ENCODE measurements at regions not wholly inside any gene's neighbourhood (a gene's known extent, or its start where the extent isn't known, plus 50 kb on each side); places are given as distances from the start of the nearest gene placed in this dataset.

GRCh38 chr17:36661047-36661666, 59.8 kb downstream of the MRM1 start:
- no peak for DNase-seq (ENCODE audit: low read depth)

DNA sequence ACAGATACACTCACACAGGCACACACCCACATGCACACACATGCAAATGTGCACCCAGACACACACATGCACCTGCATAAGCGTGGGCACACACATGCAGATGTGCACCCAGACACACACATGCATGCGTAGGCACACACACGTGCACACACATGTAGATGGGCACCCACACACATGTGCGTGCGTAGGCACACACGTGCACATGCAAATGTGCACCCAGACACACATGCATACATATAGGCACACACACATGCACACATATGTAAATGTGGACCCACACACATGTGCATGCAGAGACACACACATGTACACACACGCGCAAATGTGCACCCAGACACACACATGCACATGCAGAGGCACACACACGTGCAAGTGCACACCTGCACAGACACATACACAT, 60.3 kb downstream of the MRM1 start:
- no peak for DNase-seq (ENCODE audit: low read depth)

DNA sequence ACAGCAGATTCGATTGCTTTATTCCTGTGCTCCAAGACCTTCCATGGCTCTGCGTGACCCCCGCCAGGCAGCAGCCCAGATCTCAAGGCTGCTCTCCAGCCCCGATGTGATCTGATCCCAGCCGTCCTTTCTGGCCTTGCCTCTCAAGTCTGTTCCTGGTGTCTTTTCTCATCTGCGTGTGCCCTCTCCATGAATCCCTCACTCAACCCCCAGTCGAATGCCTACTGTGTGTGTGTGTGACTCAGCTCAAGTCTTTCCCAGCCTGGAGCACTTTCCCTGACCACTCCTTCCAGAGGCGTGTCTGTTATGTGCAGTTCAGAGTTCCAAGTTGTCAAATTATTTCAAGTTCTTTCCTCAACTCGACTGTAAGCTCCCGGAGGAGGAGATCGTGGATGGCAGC, 64.0 kb downstream of the MRM1 start:
- no peak for DNase-seq (ENCODE audit: low read depth)

- no peak for DNase-seq (ENCODE audit: low read depth)
Observed at GRCh38 chr17:36667922-36668321, 66.5 kb downstream of the MRM1 start.

DNA sequence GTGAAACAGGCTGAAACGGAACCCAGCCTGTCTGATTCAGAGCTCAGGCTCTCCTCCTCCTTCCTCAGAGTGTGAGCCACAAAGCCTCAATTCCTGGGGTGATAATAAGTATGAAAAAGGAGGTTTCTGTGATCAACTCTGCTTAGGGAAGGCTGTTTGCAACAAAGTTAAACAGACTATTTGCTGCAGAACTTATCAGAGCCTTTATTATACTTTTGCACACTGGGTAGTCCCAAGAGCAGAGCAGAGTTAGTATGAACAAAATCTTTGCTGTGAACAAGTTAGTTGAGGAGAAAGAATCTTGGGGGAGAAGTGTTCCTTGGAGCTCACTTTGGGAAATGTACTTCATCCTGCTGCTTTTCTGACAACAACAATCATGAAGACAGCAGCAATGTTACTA, 67.4 kb downstream of the MRM1 start:
- no peak for DNase-seq (ENCODE audit: low read depth)

- no peak for DNase-seq (ENCODE audit: low read depth)
Observed at GRCh38 chr17:36671144-36671543, 69.8 kb downstream of the MRM1 start.

GRCh38 chr17:36672403-36672918, 71.1 kb downstream of the MRM1 start:
- DNase-seq (ENCODE audit: low read depth) = no peak

- no peak for DNase-seq (ENCODE audit: low read depth)
Observed at GRCh38 chr17:36673068-36673467, 71.7 kb downstream of the MRM1 start.

- no peak for DNase-seq (ENCODE audit: low read depth)
Observed at GRCh38 chr17:36673637-36674277, 72.4 kb downstream of the MRM1 start.

DNA sequence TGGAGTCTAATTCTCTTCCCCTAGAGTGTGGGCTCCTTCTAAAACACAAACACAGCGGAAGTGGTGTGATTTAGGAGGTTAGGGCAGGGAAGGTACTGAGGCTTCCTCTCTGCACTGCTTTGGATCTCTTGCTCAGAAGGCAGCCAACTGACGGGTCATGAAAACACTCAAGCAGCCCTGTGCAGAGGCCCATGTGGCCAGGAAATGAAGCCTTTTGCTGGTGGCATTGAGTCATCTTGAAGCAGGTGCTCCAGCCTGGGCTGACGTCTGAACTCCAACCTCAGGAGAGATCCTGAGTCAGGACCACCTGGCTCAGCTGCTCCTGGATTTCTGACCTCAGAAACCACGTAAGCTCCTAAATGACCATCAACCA, 72.9 kb downstream of the MRM1 start:
- DNase-seq (ENCODE audit: low read depth) = no peak

- no peak for DNase-seq (ENCODE audit: low read depth)
Observed at GRCh38 chr17:36675250-36675649, 73.9 kb downstream of the MRM1 start.

DNA sequence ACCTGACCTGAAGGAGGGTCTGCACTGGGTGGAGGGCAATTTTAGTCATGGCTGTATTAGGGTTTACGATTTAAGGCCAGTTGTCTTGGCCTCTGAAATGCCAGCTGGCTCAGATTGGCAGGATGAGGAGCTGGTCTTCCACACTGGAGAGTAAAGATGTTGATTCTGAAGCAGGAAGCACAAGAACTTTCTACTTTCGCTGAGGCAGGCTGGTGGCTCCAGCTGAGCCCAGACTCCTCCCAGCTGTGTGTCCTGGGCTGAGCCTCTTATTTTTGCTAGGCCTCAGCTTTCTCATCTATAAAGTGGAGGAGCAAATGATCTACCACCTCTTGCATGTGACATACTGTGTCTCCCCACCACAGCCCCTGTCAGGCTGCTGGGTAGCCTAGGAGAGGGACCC, 74.4 kb downstream of the MRM1 start:
- no peak for DNase-seq (ENCODE audit: low read depth)

- no peak for DNase-seq (ENCODE audit: low read depth)
Observed at GRCh38 chr17:36679815-36680467, 78.6 kb downstream of the MRM1 start.

DNA sequence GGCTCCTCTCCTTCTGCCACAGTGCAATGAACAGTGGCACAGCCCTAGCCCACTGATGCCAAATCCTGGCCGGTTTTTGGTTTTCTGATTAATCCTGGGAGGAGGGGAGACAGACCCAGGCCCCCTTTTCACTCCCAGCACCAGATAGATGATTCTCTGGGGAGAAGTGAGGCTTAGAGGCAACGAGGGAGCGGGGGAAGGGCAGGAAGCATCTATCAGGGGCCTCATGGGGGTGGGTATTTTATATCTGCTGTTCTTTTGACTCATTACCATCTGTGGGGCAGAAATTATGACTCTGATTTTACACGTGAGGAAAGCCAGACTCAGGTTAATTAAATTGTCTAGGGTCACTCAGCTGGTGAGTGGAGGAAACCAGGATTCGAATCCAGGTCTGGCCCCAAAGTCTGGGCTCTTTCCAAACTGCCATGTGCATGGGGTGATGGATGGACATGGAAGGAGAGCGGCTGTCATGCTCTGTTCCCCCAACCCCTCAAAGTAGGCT, 79.4 kb downstream of the MRM1 start:
- DNase-seq (ENCODE audit: low read depth) = no peak

DNA sequence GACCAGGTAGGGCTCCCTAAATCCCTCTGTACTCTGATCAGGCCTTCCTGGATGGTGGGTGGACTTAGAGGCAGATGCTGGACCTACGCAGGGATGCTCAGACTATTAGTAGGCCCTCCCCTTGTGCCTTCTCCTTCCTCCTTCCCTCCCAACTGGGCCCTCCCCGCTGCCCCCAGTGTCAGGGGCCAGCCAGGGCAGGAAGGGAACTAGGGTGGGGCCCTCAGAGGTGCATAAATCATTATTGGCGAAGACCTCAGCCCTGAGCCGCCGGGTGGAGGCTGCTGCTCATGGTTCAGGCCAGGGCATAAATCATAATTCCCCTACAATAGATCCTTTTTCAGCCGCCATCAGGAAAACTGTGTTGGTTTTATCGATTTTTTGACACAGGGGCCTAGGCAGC, 81.4 kb downstream of the MRM1 start:
- no peak for DNase-seq (ENCODE audit: low read depth)

GRCh38 chr17:36683387-36683786, 82.0 kb downstream of the MRM1 start:
- DNase-seq (ENCODE audit: low read depth) = no peak

DNA sequence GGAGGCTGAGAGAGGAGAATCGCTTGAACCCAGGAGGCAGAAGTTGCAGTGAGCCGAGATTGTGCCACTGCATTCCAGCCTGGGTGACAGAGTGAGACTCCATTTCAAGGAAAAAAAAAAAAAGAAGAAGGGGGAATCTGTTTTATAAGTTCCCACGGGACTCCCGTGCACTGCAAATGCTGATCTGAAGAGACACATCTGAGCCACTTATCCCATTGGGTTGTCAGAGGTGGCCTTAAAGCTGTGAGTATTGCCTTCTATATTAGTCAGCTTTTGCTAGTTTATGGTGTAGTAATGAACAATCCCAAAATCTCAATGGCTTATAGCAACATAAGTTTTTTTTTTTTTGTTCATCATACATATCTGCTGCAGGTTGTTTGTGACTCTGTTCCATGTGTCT, 82.8 kb downstream of the MRM1 start:
- DNase-seq (ENCODE audit: low read depth) = no peak

DNA sequence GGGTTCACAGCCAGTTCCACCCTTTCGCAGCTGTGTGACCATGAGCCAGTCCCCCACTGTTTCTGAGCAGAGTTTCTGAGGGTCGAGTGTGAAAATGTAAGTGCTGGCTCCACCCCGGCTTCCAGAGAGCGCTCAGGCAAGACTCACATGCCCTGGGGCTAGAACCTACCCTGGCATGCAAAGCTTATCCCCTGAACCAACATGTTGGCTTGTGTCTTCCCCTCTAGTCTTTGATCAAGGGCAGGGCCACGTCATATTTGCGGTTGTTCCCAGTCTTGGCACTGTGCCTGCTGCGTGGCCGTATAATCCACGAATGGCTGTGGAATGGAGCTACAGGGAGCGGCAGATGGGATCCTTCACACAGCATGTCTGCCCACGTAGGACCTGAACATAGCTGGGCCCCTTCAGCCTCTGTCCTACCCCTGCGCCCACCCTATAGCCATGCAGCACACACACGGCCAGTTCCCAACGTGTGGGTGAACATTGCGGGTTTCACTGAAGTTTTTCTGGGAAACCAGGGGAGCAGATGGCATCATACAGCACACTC, 84.8 kb downstream of the MRM1 start:
- no peak for DNase-seq (ENCODE audit: low read depth)

DNA sequence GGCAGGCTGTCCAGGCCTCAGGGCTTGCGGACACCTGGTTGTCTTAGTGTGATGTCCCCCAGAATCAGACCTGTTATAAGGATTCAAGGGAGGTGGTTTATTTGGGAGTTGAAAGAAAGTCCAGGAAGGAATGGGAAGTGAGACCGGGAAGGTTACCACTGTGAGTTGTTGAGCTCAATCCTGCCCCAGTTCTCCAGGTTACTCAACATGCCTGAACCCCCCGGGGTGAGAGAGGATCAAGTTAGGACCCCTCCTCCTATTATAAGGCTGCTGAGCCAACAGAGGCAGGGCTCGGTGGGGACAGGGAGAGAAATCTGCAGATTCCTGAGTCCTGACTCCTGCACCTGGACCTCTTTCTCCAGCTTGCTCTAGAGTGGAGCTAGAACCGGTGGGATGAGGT, 86.4 kb downstream of the MRM1 start:
- no peak for DNase-seq (ENCODE audit: low read depth)

DNA sequence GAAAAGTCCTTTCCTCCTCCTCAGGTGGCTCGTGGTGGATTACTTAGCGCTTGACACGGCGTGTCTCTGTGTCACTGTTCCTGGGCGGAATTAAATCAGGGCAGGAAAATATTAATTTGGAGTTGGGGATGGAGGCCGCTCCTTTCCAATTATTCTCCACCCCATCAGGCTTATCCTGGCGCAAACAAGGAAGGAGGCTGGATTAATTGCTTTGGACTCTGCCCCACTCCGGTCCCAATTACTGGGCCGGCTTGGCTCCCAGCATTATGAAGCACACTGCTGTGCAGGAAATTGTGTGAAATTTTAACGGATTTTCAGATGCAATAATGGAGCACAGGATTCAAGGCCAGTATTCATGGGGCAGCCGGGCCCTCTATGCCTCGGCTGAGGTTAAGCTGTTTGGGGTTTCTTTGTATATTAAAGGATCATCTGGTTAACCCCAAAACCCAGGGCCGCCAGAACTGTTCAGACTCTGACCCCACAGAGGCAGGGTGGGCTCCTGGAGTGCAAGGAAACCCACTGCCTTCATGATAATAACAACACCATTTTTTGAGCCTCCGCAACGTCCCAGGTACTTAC, 87.8 kb downstream of the MRM1 start:
- DNase-seq (ENCODE audit: low read depth) = no peak

- DNase-seq (ENCODE audit: low read depth) = no peak
Observed at GRCh38 chr17:36690190-36690589, 88.8 kb downstream of the MRM1 start.

- no peak for DNase-seq (ENCODE audit: low read depth)
Observed at GRCh38 chr17:36691606-36692005, 90.2 kb downstream of the MRM1 start.

DNA sequence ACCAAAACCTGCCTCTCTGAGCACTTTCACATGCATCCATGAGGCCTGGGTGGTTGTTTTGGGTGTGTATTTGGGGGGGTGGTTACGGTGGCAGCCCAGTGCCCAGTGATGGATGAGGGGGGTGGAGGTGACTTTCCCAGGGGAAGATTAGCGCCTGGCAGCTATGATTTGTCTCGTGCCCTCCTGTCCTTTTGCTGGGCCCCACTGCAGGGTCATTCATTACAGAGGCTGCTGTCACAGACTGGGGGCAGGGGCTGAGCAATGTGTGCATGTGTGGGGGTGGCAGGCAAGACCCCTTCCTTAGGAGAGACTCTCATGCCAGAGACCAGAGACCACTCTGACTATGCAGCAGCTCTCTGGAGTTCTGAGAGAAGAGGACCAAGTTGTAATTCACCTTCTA, 93.7 kb downstream of the MRM1 start:
- no peak for DNase-seq (ENCODE audit: low read depth)
